ENCODE measurements at regions not wholly inside any gene's neighbourhood (a gene's known extent, or its start where the extent isn't known, plus 50 kb on each side); places are given as distances from the start of the nearest gene placed in this dataset.
A peak's percentile ranks its signal among the peaks of the same experiment; 100 is the strongest.
"Not testable (repeated sequence)": the region's sequence is repeated elsewhere in the genome, so short reads cannot be mapped to it uniquely, and the experiment has no call there.

GRCh38 chr6:19712998-19713397 is 124.2 kb upstream of the ID4 start:
- no peak for FAIRE-seq
- no peak for DNase-seq (ENCODE audit: low spot score)

GRCh38 chr6:19713411-19713810 is 123.8 kb upstream of the ID4 start:
- no peak for DNase-seq (ENCODE audit: low spot score)

GRCh38 chr6:19713984-19714383 is 123.2 kb upstream of the ID4 start:
- no peak for DNase-seq (ENCODE audit: low spot score)

More at GRCh38 chr6:19713411-19713810, 123.8 kb upstream of the ID4 start:
- no peak for FAIRE-seq

GRCh38 chr6:19714434-19715166 is 122.6 kb upstream of the ID4 start:
- no peak for FAIRE-seq
- DNase-seq (ENCODE audit: low spot score) = no peak

More at GRCh38 chr6:19713984-19714383, 123.2 kb upstream of the ID4 start:
- FAIRE-seq = no peak

GRCh38 chr6:19715167-19715551 is 122.0 kb upstream of the ID4 start:
- no peak for FAIRE-seq

GRCh38 chr6:19719691-19720128 is 117.5 kb upstream of the ID4 start:
- FAIRE-seq (no peak), DNase-seq (ENCODE audit: low spot score) (no peak)

More at GRCh38 chr6:19715167-19715551, 122.0 kb upstream of the ID4 start:
- no peak for DNase-seq (ENCODE audit: low spot score)

GRCh38 chr6:19721766-19722377 is 115.3 kb upstream of the ID4 start:
- no peak for FAIRE-seq
- no peak for DNase-seq (ENCODE audit: low spot score)

GRCh38 chr6:19722999-19723398 is 114.2 kb upstream of the ID4 start:
- no peak for DNase-seq (ENCODE audit: low spot score)
- no peak for FAIRE-seq

GRCh38 chr6:19723545-19723944 is 113.6 kb upstream of the ID4 start:
- peak; percentile 8 for DNase-seq (ENCODE audit: low spot score)
- FAIRE-seq = no peak

GRCh38 chr6:19725436-19725835 is 111.7 kb upstream of the ID4 start:
- not testable (repeated sequence) for DNase-seq (ENCODE audit: low spot score); FAIRE-seq

- DNase-seq (ENCODE audit: low spot score) = peak; percentile 74
- peak; percentile 78 for FAIRE-seq
Observed at GRCh38 chr6:19731282-19731681, 105.9 kb upstream of the ID4 start.

- FAIRE-seq = no peak
- no peak for DNase-seq (ENCODE audit: low spot score)
Observed at GRCh38 chr6:19734061-19734460, 103.1 kb upstream of the ID4 start.

GRCh38 chr6:19734519-19734918 is 102.7 kb upstream of the ID4 start:
- no peak for FAIRE-seq
- no peak for DNase-seq (ENCODE audit: low spot score)

- FAIRE-seq (no peak), DNase-seq (ENCODE audit: low spot score) (no peak)
Observed at GRCh38 chr6:19736066-19736465, 101.1 kb upstream of the ID4 start.

- no peak for FAIRE-seq
Observed at GRCh38 chr6:19738010-19738409, 99.2 kb upstream of the ID4 start.

GRCh38 chr6:19749722-19750121 is 87.4 kb upstream of the ID4 start:
- DNase-seq (ENCODE audit: low spot score) (no peak), FAIRE-seq (no peak)

More at GRCh38 chr6:19738010-19738409, 99.2 kb upstream of the ID4 start:
- no peak for DNase-seq (ENCODE audit: low spot score)

- FAIRE-seq (no peak), DNase-seq (ENCODE audit: low spot score) (no peak)
Observed at GRCh38 chr6:19752746-19753145, 84.4 kb upstream of the ID4 start.

GRCh38 chr6:19753826-19754225 is 83.3 kb upstream of the ID4 start:
- no peak for DNase-seq (ENCODE audit: low spot score)
- FAIRE-seq = no peak

GRCh38 chr6:19754686-19755085 is 82.5 kb upstream of the ID4 start:
- DNase-seq (ENCODE audit: low spot score) (no peak), FAIRE-seq (no peak)

- FAIRE-seq (no peak), DNase-seq (ENCODE audit: low spot score) (no peak)
Observed at GRCh38 chr6:19755181-19755580, 82.0 kb upstream of the ID4 start.

- peak; percentile 44 for FAIRE-seq
- peak; percentile 51 for DNase-seq (ENCODE audit: low spot score)
Observed at GRCh38 chr6:19757036-19757435, 80.1 kb upstream of the ID4 start.

GRCh38 chr6:19759117-19759880 is 77.9 kb upstream of the ID4 start:
- DNase-seq (ENCODE audit: low spot score) = peak; percentile 68
- FAIRE-seq = peak; percentile 77
